Mesothelial cell of epicardium (in vitro differentiated cells): ENCODE measurements at regions not wholly inside any gene's neighbourhood (a gene's known extent, or its start where the extent isn't known, plus 50 kb on each side); places are given as distances from the start of the nearest gene placed in this dataset.

Source experiments
- DNase-seq, 2 experiments: peaks; one replicate each; pipeline ENCODE4 v3.0.0; 2021; ENCODE audit warnings: low spot score in 2 of 2; ENCODE audit not compliant: unreplicated experiment in 2 of 2
- H3K27ac Mint-ChIP-seq: 2 replicates; pipeline ENCODE4 v1.8.0; 2021; ENCODE audit warnings: mixed read lengths
- H3K27me3 Mint-ChIP-seq: 2 replicates; pipeline ENCODE4 v1.8.0; 2021; ENCODE audit warnings: low read depth, mixed read lengths
- H3K36me3 Mint-ChIP-seq: 2 replicates; pipeline ENCODE4 v1.8.0; 2021; ENCODE audit warnings: mixed read lengths
- H3K4me1 Mint-ChIP-seq: 2 replicates; pipeline ENCODE4 v1.8.0; 2021; ENCODE audit warnings: mixed read lengths
- H3K4me3 Mint-ChIP-seq: 2 replicates; pipeline ENCODE4 v1.8.0; 2021; ENCODE audit warnings: mild to moderate bottlenecking, moderate library complexity, mixed read lengths
- H3K9me3 Mint-ChIP-seq: 2 replicates; pipeline ENCODE4 v1.8.0; 2021; ENCODE audit warnings: mixed read lengths
- TF ChIP-seq, protein P1 (sequence below): fragments of 200-600 bp; sonication (generic); IDR thresholded peaks from one replicate; pipeline ENCODE4 v1.5.0; 2021; ENCODE audit warnings: antibody characterized with exemption; ENCODE audit not compliant: unreplicated experiment

DNA sequence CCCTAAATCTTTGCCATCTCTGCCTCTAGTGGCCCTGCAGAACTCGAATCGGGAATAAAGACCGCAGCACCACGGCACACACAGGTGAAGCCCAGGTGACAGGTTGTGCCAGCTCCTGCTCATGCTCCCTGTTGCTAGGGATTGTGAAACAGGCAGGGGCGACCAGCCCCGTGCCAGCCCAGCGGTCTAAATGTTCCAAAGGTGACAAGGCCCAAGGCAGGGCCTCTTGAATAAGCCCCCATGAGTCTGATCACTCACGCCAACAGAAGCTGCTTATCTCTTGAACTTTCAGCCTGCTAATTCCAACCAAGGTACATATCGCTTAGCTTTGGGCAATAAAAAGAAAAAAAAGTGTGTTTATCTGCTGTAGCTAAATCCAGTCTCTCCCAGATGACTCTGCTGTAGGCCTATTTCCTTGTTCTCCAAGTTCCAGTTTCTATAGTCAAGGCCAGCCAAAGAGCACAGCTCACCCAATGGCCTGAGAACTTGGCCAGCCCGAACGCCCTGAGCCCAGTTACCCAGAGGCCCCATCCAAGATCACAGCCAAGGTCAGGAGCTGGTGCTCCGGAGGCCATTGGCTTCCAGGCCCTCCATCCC is 191.1 kb upstream of the GPR12 start:
- no peak for DNase-seq
- peaks cover 48% of the 10 kb centered on the region for H3K27me3 Mint-ChIP-seq
- H3K9me3 Mint-ChIP-seq = no peaks in the 10 kb centered on the region
- no peak overlapping the region for H3K27ac Mint-ChIP-seq
- H3K36me3 Mint-ChIP-seq = no peaks in the 10 kb centered on the region
- H3K4me1 Mint-ChIP-seq = peaks cover 16% of the 10 kb centered on the region
- no peak overlapping the region for H3K4me3 Mint-ChIP-seq
- TF ChIP-seq, protein P1, sequence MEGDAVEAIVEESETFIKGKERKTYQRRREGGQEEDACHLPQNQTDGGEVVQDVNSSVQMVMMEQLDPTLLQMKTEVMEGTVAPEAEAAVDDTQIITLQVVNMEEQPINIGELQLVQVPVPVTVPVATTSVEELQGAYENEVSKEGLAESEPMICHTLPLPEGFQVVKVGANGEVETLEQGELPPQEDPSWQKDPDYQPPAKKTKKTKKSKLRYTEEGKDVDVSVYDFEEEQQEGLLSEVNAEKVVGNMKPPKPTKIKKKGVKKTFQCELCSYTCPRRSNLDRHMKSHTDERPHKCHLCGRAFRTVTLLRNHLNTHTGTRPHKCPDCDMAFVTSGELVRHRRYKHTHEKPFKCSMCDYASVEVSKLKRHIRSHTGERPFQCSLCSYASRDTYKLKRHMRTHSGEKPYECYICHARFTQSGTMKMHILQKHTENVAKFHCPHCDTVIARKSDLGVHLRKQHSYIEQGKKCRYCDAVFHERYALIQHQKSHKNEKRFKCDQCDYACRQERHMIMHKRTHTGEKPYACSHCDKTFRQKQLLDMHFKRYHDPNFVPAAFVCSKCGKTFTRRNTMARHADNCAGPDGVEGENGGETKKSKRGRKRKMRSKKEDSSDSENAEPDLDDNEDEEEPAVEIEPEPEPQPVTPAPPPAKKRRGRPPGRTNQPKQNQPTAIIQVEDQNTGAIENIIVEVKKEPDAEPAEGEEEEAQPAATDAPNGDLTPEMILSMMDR = no peak

DNA sequence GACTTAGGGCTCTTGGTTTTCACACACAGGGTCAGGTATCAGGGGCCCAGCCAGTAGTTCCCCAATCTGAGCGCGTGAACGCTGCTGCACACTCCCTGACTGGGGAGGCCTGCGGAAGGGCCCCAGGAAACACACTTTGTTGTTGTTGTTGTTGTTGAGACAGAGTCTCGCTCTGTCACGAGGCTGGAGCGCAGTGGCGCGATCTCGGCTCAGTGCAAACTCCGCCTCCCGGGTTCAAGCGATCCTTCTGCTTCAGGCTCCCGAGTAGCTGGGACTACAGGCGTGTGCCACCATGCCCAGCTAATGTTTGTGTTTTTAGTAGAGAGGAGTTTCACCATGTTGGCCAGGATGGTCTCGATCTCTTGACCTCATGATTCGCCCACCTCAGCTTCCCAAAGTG is 190.4 kb upstream of the GPR12 start:
- no peaks in the 10 kb centered on the region for H3K36me3 Mint-ChIP-seq
- no peak for DNase-seq
- no peak overlapping the region for H3K27ac Mint-ChIP-seq
- no peaks in the 10 kb centered on the region for H3K9me3 Mint-ChIP-seq
- H3K4me1 Mint-ChIP-seq = peaks cover 11% of the 10 kb centered on the region
- H3K27me3 Mint-ChIP-seq = peaks cover 49% of the 10 kb centered on the region
- no peak overlapping the region for H3K4me3 Mint-ChIP-seq
- TF ChIP-seq, protein P1 = no peak

DNA sequence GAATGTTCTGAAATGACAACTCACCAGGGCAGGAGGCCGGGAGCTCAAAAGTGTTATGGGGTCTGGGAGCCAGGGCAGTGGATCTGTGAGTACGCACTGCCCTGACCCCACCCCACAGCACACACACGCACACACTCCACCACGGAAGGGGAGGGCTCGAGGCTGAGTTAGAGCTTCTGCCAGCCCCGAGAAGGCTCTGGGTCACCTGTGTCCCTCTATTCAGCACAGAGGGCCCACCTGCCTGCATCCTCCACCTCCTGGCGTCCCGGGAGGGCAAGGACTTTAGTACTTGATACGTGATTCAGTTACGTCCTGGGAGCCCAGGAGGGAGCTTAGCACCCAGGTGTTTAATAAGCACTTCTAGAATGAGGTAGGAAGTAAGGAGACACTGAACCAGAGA is 190.0 kb upstream of the GPR12 start:
- H3K4me1 Mint-ChIP-seq = peaks cover 11% of the 10 kb centered on the region
- H3K4me3 Mint-ChIP-seq = no peak overlapping the region
- H3K27me3 Mint-ChIP-seq = peaks cover 51% of the 10 kb centered on the region
- TF ChIP-seq, protein P1 = no peak
- no peak for DNase-seq
- no peaks in the 10 kb centered on the region for H3K9me3 Mint-ChIP-seq
- no peaks in the 10 kb centered on the region for H3K36me3 Mint-ChIP-seq
- H3K27ac Mint-ChIP-seq = no peak overlapping the region

DNA sequence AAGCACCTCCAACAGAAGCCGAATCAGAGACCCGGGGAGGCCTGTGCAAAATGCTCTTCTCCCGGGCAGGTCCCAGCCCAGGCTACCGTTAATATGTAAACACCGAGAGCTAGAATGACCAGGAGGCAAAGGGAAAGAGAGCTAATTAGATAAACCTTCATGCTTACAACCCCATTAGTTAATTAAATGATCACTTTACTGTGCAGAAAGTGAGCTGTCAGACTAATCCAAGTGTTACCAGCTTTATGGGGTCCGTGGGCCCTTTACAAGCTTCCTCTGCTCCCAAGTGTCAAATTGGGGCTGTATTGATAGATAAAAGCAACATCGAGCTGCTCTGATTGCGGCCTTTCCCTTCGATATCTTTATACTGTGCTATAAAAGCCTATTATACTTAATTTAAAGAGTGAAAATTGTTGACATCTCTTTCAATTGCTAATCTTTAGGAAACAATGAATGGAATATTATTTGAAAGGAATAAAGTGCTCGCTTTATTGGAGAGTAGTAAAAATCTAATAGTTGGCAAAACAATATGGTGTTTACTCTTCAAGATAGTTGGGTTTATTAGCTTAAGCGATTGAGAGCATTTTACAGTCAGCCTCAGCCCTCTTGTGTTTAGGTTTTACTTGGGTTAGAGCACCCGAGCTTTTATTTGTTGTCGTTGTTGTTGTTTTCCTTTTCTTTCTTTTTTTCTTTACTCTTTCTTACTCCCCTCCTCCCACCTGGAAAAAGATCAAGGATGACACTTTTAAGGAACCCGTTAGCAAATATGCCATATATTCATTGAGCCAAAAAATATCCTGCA is 189.3 kb upstream of the GPR12 start:
- no peak overlapping the region for H3K27ac Mint-ChIP-seq
- peaks cover 50% of the 10 kb centered on the region for H3K27me3 Mint-ChIP-seq
- no peak for DNase-seq
- H3K9me3 Mint-ChIP-seq = no peaks in the 10 kb centered on the region
- peaks cover 6% of the 10 kb centered on the region for H3K4me1 Mint-ChIP-seq
- TF ChIP-seq, protein P1 = no peak
- no peaks in the 10 kb centered on the region for H3K36me3 Mint-ChIP-seq
- H3K4me3 Mint-ChIP-seq = no peak overlapping the region

DNA sequence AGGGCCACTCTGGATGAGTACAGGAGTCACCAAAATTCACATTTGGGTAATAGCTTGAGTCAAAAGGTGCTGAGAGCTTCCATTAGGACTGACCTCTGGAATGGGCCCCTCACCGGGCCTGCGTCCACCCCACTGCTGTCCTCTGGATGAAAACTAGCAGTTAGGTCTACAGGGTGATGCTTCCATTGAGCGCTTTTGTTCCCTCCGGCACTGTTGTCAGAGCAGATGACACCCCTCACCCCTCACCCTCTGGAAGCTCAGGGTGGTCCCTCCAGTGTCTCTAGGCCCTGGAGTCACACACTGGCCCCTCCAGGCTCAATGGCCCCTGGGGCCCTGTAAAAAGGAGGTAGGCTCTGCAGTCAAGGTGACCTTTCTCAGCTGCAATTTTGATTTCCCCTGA is 187.8 kb upstream of the GPR12 start:
- H3K27me3 Mint-ChIP-seq = peaks cover 41% of the 10 kb centered on the region
- DNase-seq = no peak
- no peak overlapping the region for H3K27ac Mint-ChIP-seq
- TF ChIP-seq, protein P1 = no peak
- no peak overlapping the region for H3K4me3 Mint-ChIP-seq
- H3K36me3 Mint-ChIP-seq = no peaks in the 10 kb centered on the region
- H3K4me1 Mint-ChIP-seq = peaks cover 4% of the 10 kb centered on the region
- H3K9me3 Mint-ChIP-seq = no peaks in the 10 kb centered on the region
